ENCODE measurements at regions not wholly inside any gene's neighbourhood (a gene's known extent, or its start where the extent isn't known, plus 50 kb on each side); places are given as distances from the start of the nearest gene placed in this dataset.

GRCh38 chr6:8180327-8181159 lies 78.2 kb upstream of the EEF1E1 start:
- CTCF ChIA-PET = interaction anchor here (1.2 kb wide), 1 partner anchor 10 kb away, joined by 3 read pairs; no protein-coding TSS in a partner anchor

GRCh38 chr6:8177721-8178120 lies 75.4 kb upstream of the EEF1E1 start:
- Mint-ChIP-seq H3K27me3 (peaks cover 40% of the 10 kb centered on the region), H3K36me3 (ENCODE audit: low read depth) (no peaks in the 10 kb centered on the region), H3K4me1 (ENCODE audit: low read depth) (no peaks in the 10 kb centered on the region), H3K27ac (no peak overlapping the region), H3K9me3 (no peaks in the 10 kb centered on the region), H3K4me3 (no peak overlapping the region)
- H3K9me3 ChIP-seq (ENCODE audit: control insufficient read depth in 1 of 2, insufficient read depth in 1 of 2, low read length in 2 of 2) = no peaks in the 10 kb centered on the region
- no peak overlapping the region for H3K27ac ChIP-seq (ENCODE audit: low read depth in 1 of 2, low read length in 2 of 2)
- no peak for DNase-seq
- H3K4me3 ChIP-seq (ENCODE audit: low read length) = no peak overlapping the region
- H3K27me3 ChIP-seq (ENCODE audit: control insufficient read depth in 1 of 2, insufficient read depth in 2 of 2, low read length in 2 of 2) = peaks cover 0 to 2% of the 10 kb centered on the region in 2 experiments
- no peaks in the 10 kb centered on the region for H3K36me3 ChIP-seq (ENCODE audit: insufficient read depth, low read length)
- TF ChIP-seq CTCF (IDR thresholded peaks at IDR 0.05) = no peak
- POLR2A ChIA-PET = no interaction called here
- no peak for ATAC-seq (ENCODE audit: poor library complexity)
- no peaks in the 10 kb centered on the region for H3K4me1 ChIP-seq (ENCODE audit: insufficient read depth, low read length)
- intact Hi-C loops (cut with DNase I, micrococcal nuclease) = no loop called here
- CTCF ChIA-PET = no interaction called here

More at GRCh38 chr6:8180327-8181159, 78.2 kb upstream of the EEF1E1 start:
- Mint-ChIP-seq H3K9me3 (no peaks in the 10 kb centered on the region), H3K27me3 (peaks cover 36% of the 10 kb centered on the region), H3K36me3 (ENCODE audit: low read depth) (no peaks in the 10 kb centered on the region), H3K4me3 (no peak overlapping the region), H3K4me1 (ENCODE audit: low read depth) (no peaks in the 10 kb centered on the region), H3K27ac (no peak overlapping the region)
- H3K9me3 ChIP-seq (ENCODE audit: control insufficient read depth in 1 of 2, insufficient read depth in 1 of 2, low read length in 2 of 2) = no peaks in the 10 kb centered on the region
- DNase-seq (no peak), ATAC-seq (ENCODE audit: poor library complexity) (no peak)
- H3K4me3 ChIP-seq (ENCODE audit: low read length) = no peak overlapping the region
- POLR2A ChIA-PET = no interaction called here
- no peak overlapping the region for H3K27ac ChIP-seq (ENCODE audit: low read depth in 1 of 2, low read length in 2 of 2)
- H3K27me3 ChIP-seq (ENCODE audit: control insufficient read depth in 1 of 2, insufficient read depth in 2 of 2, low read length in 2 of 2) = peaks cover 0 to 2% of the 10 kb centered on the region in 2 experiments
- no peak for TF ChIP-seq CTCF (IDR thresholded peaks at IDR 0.05)
- intact Hi-C loops (cut with DNase I, micrococcal nuclease) = no loop called here
- H3K4me1 ChIP-seq (ENCODE audit: insufficient read depth, low read length) = no peaks in the 10 kb centered on the region
- H3K36me3 ChIP-seq (ENCODE audit: insufficient read depth, low read length) = no peaks in the 10 kb centered on the region

GRCh38 chr6:8175046-8175777 lies 72.9 kb upstream of the EEF1E1 start:
- Histone ChIP-seq H3K27ac (ENCODE audit: low read depth in 1 of 2, low read length in 2 of 2) (no peak overlapping the region), H3K27me3 (ENCODE audit: control insufficient read depth in 1 of 2, insufficient read depth in 2 of 2, low read length in 2 of 2) (peaks cover 0 to 2% of the 10 kb centered on the region in 2 experiments), H3K9me3 (ENCODE audit: control insufficient read depth in 1 of 2, insufficient read depth in 1 of 2, low read length in 2 of 2) (no peaks in the 10 kb centered on the region), H3K4me1 (ENCODE audit: insufficient read depth, low read length) (no peaks in the 10 kb centered on the region), H3K4me3 (ENCODE audit: low read length) (no peak overlapping the region), H3K36me3 (ENCODE audit: insufficient read depth, low read length) (no peaks in the 10 kb centered on the region)
- Mint-ChIP-seq H3K27me3 (peaks cover 29% of the 10 kb centered on the region), H3K36me3 (ENCODE audit: low read depth) (no peaks in the 10 kb centered on the region), H3K4me3 (no peak overlapping the region), H3K9me3 (no peaks in the 10 kb centered on the region), H3K4me1 (ENCODE audit: low read depth) (no peaks in the 10 kb centered on the region), H3K27ac (no peak overlapping the region)
- no peak for ATAC-seq (ENCODE audit: poor library complexity)
- intact Hi-C loops (cut with DNase I, micrococcal nuclease) = no loop called here
- CTCF ChIA-PET = no interaction called here
- DNase-seq = no peak
- TF ChIP-seq CTCF (IDR thresholded peaks at IDR 0.05) = no peak
- POLR2A ChIA-PET = no interaction called here

Measured in CD4-positive, alpha-beta T cell (primary cell).